GM23338 (cell line): ENCODE measurements at regions not wholly inside any gene's neighbourhood (a gene's known extent, or its start where the extent isn't known, plus 50 kb on each side); places are given as distances from the start of the nearest gene placed in this dataset.

ENCODE experiments used
- ATAC-seq: fragments of 200-7000 bp; cut with Tn5 transposase; 3 replicates; pipeline ENCODE4 v1.9.1; 2020
- DNase-seq: peaks from one replicate; pipeline ENCODE4 v3.0.0-alpha.2; 2015; ENCODE audit warnings: low spot score
- H2AFZ ChIP-seq: fragments of 200-600 bp; sonication (generic); 2 replicates; pipeline ENCODE4 v1.8.0; 2016; ENCODE audit warnings: antibody characterized with exemption, mild to moderate bottlenecking, moderate library complexity
- H3F3A ChIP-seq: fragments of 200-600 bp; sonication (generic); replicated peaks from 2 replicates; pipeline ENCODE4 v1.8.0; 2017; ENCODE audit warnings: antibody characterized with exemption, mixed run types, low read depth
- H3K27ac ChIP-seq: fragments of 200-600 bp; sonication (generic); 2 replicates; pipeline ENCODE4 v1.6.1; 2016; ENCODE audit warnings: low read depth
- H3K27me3 ChIP-seq: fragments of 200-600 bp; sonication (generic); 2 replicates; pipeline ENCODE4 v1.8.0; 2016; ENCODE audit warnings: mild to moderate bottlenecking, mixed run types, moderate library complexity; ENCODE audit not compliant: insufficient read depth
- H3K36me3 ChIP-seq: fragments of 200-600 bp; sonication (generic); 2 replicates; pipeline ENCODE4 v1.8.0; 2016; ENCODE audit warnings: mild to moderate bottlenecking; ENCODE audit not compliant: insufficient read depth
- H3K4me1 ChIP-seq: fragments of 200-600 bp; sonication (generic); 2 replicates; pipeline ENCODE4 v1.8.0; 2016; ENCODE audit warnings: mild to moderate bottlenecking, moderate library complexity; ENCODE audit not compliant: insufficient read depth
- H3K4me2 ChIP-seq: fragments of 200-600 bp; sonication (generic); 2 replicates; pipeline ENCODE4 v1.7.1; 2017; ENCODE audit warnings: mixed run types
- H3K4me3 ChIP-seq: fragments of 200-600 bp; sonication (generic); 2 replicates; pipeline ENCODE4 v1.6.1; 2016; ENCODE audit warnings: mixed run types
- H3K79me2 ChIP-seq: fragments of 200-600 bp; sonication (generic); replicated peaks from 2 replicates; pipeline ENCODE4 v1.8.0; 2017; ENCODE audit warnings: mild to moderate bottlenecking; ENCODE audit not compliant: insufficient read depth
- H3K9me2 ChIP-seq: fragments of 200-600 bp; sonication (generic); 2 replicates; pipeline ENCODE4 v1.8.0; 2017; ENCODE audit not compliant: insufficient read depth
- H4K20me1 ChIP-seq: fragments of 200-600 bp; sonication (generic); replicated peaks from 2 replicates; pipeline ENCODE4 v1.8.0; 2017; ENCODE audit warnings: mild to moderate bottlenecking; ENCODE audit not compliant: insufficient read depth
- H3K27ac Mint-ChIP-seq: 2 replicates; pipeline ENCODE4 v1.8.0; 2020; ENCODE audit warnings: inconsistent platforms, mild to moderate bottlenecking, moderate library complexity, mixed read lengths
- H3K27me3 Mint-ChIP-seq: 3 replicates; pipeline ENCODE4 v1.8.0; 2022; ENCODE audit warnings: low read depth, mild to moderate bottlenecking, moderate library complexity, mixed read lengths, inconsistent platforms; ENCODE audit not compliant: insufficient read depth, poor library complexity
- H3K36me3 Mint-ChIP-seq: 3 replicates; pipeline ENCODE4 v1.8.0; 2021; ENCODE audit warnings: low read depth, mild to moderate bottlenecking, inconsistent platforms, moderate library complexity, mixed read lengths
- H3K4me1 Mint-ChIP-seq: 3 replicates; pipeline ENCODE4 v1.8.0; 2020; ENCODE audit warnings: mild to moderate bottlenecking, inconsistent platforms, mixed read lengths
- H3K4me3 Mint-ChIP-seq: 3 replicates; pipeline ENCODE4 v1.8.0; 2021; ENCODE audit warnings: moderate library complexity, mild to moderate bottlenecking, inconsistent platforms, mixed read lengths
- H3K9me3 Mint-ChIP-seq: 3 replicates; pipeline ENCODE4 v1.8.0; 2020; ENCODE audit warnings: moderate library complexity, mild to moderate bottlenecking, inconsistent platforms, mixed read lengths
- CREB1 ChIP-seq: fragments of 250-450 bp; sonication (Bioruptor Pico); IDR thresholded peaks from 2 replicates; pipeline ENCODE4 v1.5.0; 2020; ENCODE audit warnings: low read depth, mild to moderate bottlenecking, moderate library complexity
- EZH2phosphoT487 ChIP-seq: fragments of 200-600 bp; sonication (generic); IDR thresholded peaks from one replicate; pipeline ENCODE4 v1.8.1; 2018; ENCODE audit warnings: antibody characterized with exemption; ENCODE audit not compliant: unreplicated experiment
- NANOG ChIP-seq: IDR thresholded peaks from 2 replicates; pipeline ENCODE4 v1.6.1; 2016; ENCODE audit warnings: antibody characterized with exemption, borderline replicate concordance
- POLR2AphosphoS5 ChIP-seq: IDR thresholded peaks from 2 replicates; pipeline ENCODE4 v1.6.1; 2016; ENCODE audit warnings: antibody characterized with exemption, low read depth
- STAT1 ChIP-seq: IDR thresholded peaks from one replicate; pipeline ENCODE4 v1.6.1; 2016; ENCODE audit warnings: antibody characterized with exemption; ENCODE audit not compliant: unreplicated experiment
- ZNF331 ChIP-seq: fragments of 250-450 bp; sonication (Bioruptor Pico); IDR thresholded peaks from 2 replicates; pipeline ENCODE4 v1.5.0; 2020; ENCODE audit warnings: low read depth, mild to moderate bottlenecking, moderate library complexity
- TF ChIP-seq, protein P1 (sequence below): IDR thresholded peaks from 2 replicates; pipeline ENCODE4 v1.6.1; 2016; ENCODE audit warnings: antibody characterized with exemption
- TF ChIP-seq, protein P2 (sequence below): fragments of 250-450 bp; sonication (Bioruptor Pico); IDR thresholded peaks from 2 replicates; pipeline ENCODE4 v1.5.0; 2020; ENCODE audit warnings: mild to moderate bottlenecking, moderate library complexity

DNA sequence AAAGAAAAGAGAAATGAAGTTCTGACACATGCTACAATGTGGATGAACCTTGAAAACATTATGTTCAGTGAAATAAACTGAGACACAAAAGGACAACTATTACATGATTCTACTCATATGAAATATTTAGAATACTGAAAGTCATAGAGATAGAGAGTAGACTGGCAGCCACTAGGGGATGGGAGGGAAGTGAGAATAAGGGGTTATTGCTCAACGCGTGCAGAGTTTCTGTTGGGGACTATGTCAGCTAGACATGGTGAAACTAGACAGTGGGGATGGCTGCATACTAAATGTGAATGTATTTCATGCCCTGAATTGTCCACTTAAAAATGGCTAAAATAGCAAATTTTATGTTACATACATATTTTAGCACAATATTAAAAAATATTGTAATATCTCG is 108.7 kb upstream of the ATL2 start:
- H3K4me1 Mint-ChIP-seq: peaks cover 16% of the 10 kb centered on the region
- no peak overlapping the region for H3K4me3 Mint-ChIP-seq
- Histone ChIP-seq H3K4me2 (no peak overlapping the region), H3K4me1 (no peaks in the 10 kb centered on the region), H4K20me1 (no peaks in the 10 kb centered on the region), H3F3A (no peaks in the 10 kb centered on the region), H3K79me2 (no peaks in the 10 kb centered on the region), H3K27ac (no peak overlapping the region), H2AFZ (no peak overlapping the region), H3K9me2 (no peaks in the 10 kb centered on the region), H3K36me3 (no peaks in the 10 kb centered on the region), H3K4me3 (no peak overlapping the region), H3K27me3 (no peaks in the 10 kb centered on the region)
- H3K36me3 Mint-ChIP-seq: peaks cover 2% of the 10 kb centered on the region; the same call in 2 of the 3 replicates
- peaks cover 12% of the 10 kb centered on the region for H3K9me3 Mint-ChIP-seq
- no peak for ATAC-seq
- TF ChIP-seq EZH2phosphoT487 (no peak), CREB1 (CRISPR knock-in tag) (no peak)
- TF ChIP-seq, protein P1, sequence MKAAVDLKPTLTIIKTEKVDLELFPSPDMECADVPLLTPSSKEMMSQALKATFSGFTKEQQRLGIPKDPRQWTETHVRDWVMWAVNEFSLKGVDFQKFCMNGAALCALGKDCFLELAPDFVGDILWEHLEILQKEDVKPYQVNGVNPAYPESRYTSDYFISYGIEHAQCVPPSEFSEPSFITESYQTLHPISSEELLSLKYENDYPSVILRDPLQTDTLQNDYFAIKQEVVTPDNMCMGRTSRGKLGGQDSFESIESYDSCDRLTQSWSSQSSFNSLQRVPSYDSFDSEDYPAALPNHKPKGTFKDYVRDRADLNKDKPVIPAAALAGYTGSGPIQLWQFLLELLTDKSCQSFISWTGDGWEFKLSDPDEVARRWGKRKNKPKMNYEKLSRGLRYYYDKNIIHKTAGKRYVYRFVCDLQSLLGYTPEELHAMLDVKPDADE: no peak
- no peak overlapping the region for H3K27ac Mint-ChIP-seq
- H3K27me3 Mint-ChIP-seq: peaks cover 4% of the 10 kb centered on the region
- DNase-seq: no peak

DNA sequence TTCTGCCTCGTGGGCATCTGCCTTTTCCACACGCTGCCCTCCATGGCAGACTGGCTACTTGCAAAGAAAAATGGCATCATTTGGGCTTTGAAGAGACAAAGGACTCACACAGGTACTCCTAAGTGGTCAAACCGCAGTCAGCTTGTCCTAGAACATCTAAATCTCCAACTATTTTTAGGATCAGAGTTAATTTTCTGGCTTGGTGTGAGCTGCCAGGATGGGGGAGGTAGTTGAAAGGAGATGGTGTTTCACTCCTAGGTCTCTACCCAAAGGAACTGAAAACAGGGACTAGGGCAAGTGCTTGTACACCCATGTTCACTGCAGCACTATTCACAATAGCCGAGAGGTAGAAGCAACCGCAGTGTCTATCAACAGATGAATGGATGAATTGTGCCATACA is 107.9 kb upstream of the ATL2 start:
- no peak for DNase-seq
- Histone ChIP-seq H3K4me1 (no peaks in the 10 kb centered on the region), H3K9me2 (no peaks in the 10 kb centered on the region), H4K20me1 (no peaks in the 10 kb centered on the region), H2AFZ (0 out of 2 replicates have a peak overlapping the region, but pooled peaks have one; percentile 80), H3K27me3 (no peaks in the 10 kb centered on the region), H3K79me2 (no peaks in the 10 kb centered on the region), H3K4me3 (no peak overlapping the region), H3K27ac (no peak overlapping the region), H3K4me2 (no peak overlapping the region), H3F3A (no peaks in the 10 kb centered on the region), H3K36me3 (no peaks in the 10 kb centered on the region)
- no peak for ATAC-seq
- peaks cover 9% of the 10 kb centered on the region for H3K36me3 Mint-ChIP-seq
- H3K27ac Mint-ChIP-seq: no peak overlapping the region
- H3K27me3 Mint-ChIP-seq: peaks cover 4% of the 10 kb centered on the region
- H3K9me3 Mint-ChIP-seq: peaks cover 19% of the 10 kb centered on the region
- no peak for TF ChIP-seq NANOG
- TF ChIP-seq, protein P2, sequence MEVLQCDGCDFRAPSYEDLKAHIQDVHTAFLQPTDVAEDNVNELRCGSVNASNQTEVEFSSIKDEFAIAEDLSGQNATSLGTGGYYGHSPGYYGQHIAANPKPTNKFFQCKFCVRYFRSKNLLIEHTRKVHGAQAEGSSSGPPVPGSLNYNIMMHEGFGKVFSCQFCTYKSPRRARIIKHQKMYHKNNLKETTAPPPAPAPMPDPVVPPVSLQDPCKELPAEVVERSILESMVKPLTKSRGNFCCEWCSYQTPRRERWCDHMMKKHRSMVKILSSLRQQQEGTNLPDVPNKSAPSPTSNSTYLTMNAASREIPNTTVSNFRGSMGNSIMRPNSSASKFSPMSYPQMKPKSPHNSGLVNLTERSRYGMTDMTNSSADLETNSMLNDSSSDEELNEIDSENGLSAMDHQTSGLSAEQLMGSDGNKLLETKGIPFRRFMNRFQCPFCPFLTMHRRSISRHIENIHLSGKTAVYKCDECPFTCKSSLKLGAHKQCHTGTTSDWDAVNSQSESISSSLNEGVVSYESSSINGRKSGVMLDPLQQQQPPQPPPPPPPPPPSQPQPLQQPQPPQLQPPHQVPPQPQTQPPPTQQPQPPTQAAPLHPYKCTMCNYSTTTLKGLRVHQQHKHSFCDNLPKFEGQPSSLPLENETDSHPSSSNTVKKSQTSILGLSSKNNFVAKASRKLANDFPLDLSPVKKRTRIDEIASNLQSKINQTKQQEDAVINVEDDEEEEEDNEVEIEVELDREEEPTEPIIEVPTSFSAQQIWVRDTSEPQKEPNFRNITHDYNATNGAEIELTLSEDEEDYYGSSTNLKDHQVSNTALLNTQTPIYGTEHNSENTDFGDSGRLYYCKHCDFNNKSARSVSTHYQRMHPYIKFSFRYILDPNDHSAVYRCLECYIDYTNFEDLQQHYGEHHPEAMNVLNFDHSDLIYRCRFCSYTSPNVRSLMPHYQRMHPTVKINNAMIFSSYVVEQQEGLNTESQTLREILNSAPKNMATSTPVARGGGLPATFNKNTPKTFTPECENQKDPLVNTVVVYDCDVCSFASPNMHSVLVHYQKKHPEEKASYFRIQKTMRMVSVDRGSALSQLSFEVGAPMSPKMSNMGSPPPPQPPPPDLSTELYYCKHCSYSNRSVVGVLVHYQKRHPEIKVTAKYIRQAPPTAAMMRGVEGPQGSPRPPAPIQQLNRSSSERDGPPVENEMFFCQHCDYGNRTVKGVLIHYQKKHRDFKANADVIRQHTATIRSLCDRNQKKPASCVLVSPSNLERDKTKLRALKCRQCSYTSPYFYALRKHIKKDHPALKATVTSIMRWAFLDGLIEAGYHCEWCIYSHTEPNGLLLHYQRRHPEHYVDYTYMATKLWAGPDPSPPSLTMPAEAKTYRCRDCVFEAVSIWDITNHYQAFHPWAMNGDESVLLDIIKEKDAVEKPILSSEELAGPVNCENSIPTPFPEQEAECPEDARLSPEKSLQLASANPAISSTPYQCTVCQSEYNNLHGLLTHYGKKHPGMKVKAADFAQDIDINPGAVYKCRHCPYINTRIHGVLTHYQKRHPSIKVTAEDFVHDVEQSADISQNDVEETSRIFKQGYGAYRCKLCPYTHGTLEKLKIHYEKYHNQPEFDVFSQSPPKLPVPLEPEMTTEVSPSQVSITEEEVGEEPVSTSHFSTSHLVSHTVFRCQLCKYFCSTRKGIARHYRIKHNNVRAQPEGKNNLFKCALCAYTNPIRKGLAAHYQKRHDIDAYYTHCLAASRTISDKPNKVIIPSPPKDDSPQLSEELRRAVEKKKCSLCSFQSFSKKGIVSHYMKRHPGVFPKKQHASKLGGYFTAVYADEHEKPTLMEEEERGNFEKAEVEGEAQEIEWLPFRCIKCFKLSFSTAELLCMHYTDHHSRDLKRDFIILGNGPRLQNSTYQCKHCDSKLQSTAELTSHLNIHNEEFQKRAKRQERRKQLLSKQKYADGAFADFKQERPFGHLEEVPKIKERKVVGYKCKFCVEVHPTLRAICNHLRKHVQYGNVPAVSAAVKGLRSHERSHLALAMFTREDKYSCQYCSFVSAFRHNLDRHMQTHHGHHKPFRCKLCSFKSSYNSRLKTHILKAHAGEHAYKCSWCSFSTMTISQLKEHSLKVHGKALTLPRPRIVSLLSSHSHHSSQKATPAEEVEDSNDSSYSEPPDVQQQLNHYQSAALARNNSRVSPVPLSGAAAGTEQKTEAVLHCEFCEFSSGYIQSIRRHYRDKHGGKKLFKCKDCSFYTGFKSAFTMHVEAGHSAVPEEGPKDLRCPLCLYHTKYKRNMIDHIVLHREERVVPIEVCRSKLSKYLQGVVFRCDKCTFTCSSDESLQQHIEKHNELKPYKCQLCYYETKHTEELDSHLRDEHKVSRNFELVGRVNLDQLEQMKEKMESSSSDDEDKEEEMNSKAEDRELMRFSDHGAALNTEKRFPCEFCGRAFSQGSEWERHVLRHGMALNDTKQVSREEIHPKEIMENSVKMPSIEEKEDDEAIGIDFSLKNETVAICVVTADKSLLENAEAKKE (CRISPR knock-in tag): no peak
- TF ChIP-seq, protein P1: no peak
- TF ChIP-seq POLR2AphosphoS5: no peak
- no peak for TF ChIP-seq CREB1 (CRISPR knock-in tag)
- no peak for TF ChIP-seq STAT1
- TF ChIP-seq ZNF331 (CRISPR knock-in tag): no peak
- H3K4me3 Mint-ChIP-seq: no peak overlapping the region
- H3K4me1 Mint-ChIP-seq: peaks cover 16% of the 10 kb centered on the region
